GM23338 (cell line): ENCODE measurements at regions not wholly inside any gene's neighbourhood (a gene's known extent, or its start where the extent isn't known, plus 50 kb on each side); places are given as distances from the start of the nearest gene placed in this dataset.

Source experiments
- ATAC-seq: fragments of 200-7000 bp; cut with Tn5 transposase; 3 replicates; pipeline ENCODE4 v1.9.1; 2020
- DNase-seq: peaks from one replicate; pipeline ENCODE4 v3.0.0-alpha.2; 2015; ENCODE audit warnings: low spot score
- H2AFZ ChIP-seq: fragments of 200-600 bp; sonication (generic); 2 replicates; pipeline ENCODE4 v1.8.0; 2016; ENCODE audit warnings: antibody characterized with exemption, mild to moderate bottlenecking, moderate library complexity
- H3F3A ChIP-seq: fragments of 200-600 bp; sonication (generic); replicated peaks from 2 replicates; pipeline ENCODE4 v1.8.0; 2017; ENCODE audit warnings: antibody characterized with exemption, mixed run types, low read depth
- H3K27ac ChIP-seq: fragments of 200-600 bp; sonication (generic); 2 replicates; pipeline ENCODE4 v1.6.1; 2016; ENCODE audit warnings: low read depth
- H3K27me3 ChIP-seq: fragments of 200-600 bp; sonication (generic); 2 replicates; pipeline ENCODE4 v1.8.0; 2016; ENCODE audit warnings: mild to moderate bottlenecking, mixed run types, moderate library complexity; ENCODE audit not compliant: insufficient read depth
- H3K36me3 ChIP-seq: fragments of 200-600 bp; sonication (generic); 2 replicates; pipeline ENCODE4 v1.8.0; 2016; ENCODE audit warnings: mild to moderate bottlenecking; ENCODE audit not compliant: insufficient read depth
- H3K4me1 ChIP-seq: fragments of 200-600 bp; sonication (generic); 2 replicates; pipeline ENCODE4 v1.8.0; 2016; ENCODE audit warnings: mild to moderate bottlenecking, moderate library complexity; ENCODE audit not compliant: insufficient read depth
- H3K4me2 ChIP-seq: fragments of 200-600 bp; sonication (generic); 2 replicates; pipeline ENCODE4 v1.7.1; 2017; ENCODE audit warnings: mixed run types
- H3K4me3 ChIP-seq: fragments of 200-600 bp; sonication (generic); 2 replicates; pipeline ENCODE4 v1.6.1; 2016; ENCODE audit warnings: mixed run types
- H3K79me2 ChIP-seq: fragments of 200-600 bp; sonication (generic); replicated peaks from 2 replicates; pipeline ENCODE4 v1.8.0; 2017; ENCODE audit warnings: mild to moderate bottlenecking; ENCODE audit not compliant: insufficient read depth
- H3K9me2 ChIP-seq: fragments of 200-600 bp; sonication (generic); 2 replicates; pipeline ENCODE4 v1.8.0; 2017; ENCODE audit not compliant: insufficient read depth
- H4K20me1 ChIP-seq: fragments of 200-600 bp; sonication (generic); replicated peaks from 2 replicates; pipeline ENCODE4 v1.8.0; 2017; ENCODE audit warnings: mild to moderate bottlenecking; ENCODE audit not compliant: insufficient read depth
- H3K27ac Mint-ChIP-seq: 2 replicates; pipeline ENCODE4 v1.8.0; 2020; ENCODE audit warnings: inconsistent platforms, mild to moderate bottlenecking, moderate library complexity, mixed read lengths
- H3K27me3 Mint-ChIP-seq: 3 replicates; pipeline ENCODE4 v1.8.0; 2022; ENCODE audit warnings: low read depth, mild to moderate bottlenecking, moderate library complexity, mixed read lengths, inconsistent platforms; ENCODE audit not compliant: insufficient read depth, poor library complexity
- H3K36me3 Mint-ChIP-seq: 3 replicates; pipeline ENCODE4 v1.8.0; 2021; ENCODE audit warnings: low read depth, mild to moderate bottlenecking, inconsistent platforms, moderate library complexity, mixed read lengths
- H3K4me1 Mint-ChIP-seq: 3 replicates; pipeline ENCODE4 v1.8.0; 2020; ENCODE audit warnings: mild to moderate bottlenecking, inconsistent platforms, mixed read lengths
- H3K4me3 Mint-ChIP-seq: 3 replicates; pipeline ENCODE4 v1.8.0; 2021; ENCODE audit warnings: moderate library complexity, mild to moderate bottlenecking, inconsistent platforms, mixed read lengths
- H3K9me3 Mint-ChIP-seq: 3 replicates; pipeline ENCODE4 v1.8.0; 2020; ENCODE audit warnings: moderate library complexity, mild to moderate bottlenecking, inconsistent platforms, mixed read lengths
- CREB1 ChIP-seq: fragments of 250-450 bp; sonication (Bioruptor Pico); IDR thresholded peaks from 2 replicates; pipeline ENCODE4 v1.5.0; 2020; ENCODE audit warnings: low read depth, mild to moderate bottlenecking, moderate library complexity
- ETS1 ChIP-seq: IDR thresholded peaks from 2 replicates; pipeline ENCODE4 v1.6.1; 2016; ENCODE audit warnings: antibody characterized with exemption
- EZH2 ChIP-seq: fragments of 200-600 bp; sonication (generic); IDR thresholded peaks from one replicate; pipeline ENCODE4 v1.8.0; 2017; ENCODE audit warnings: antibody characterized with exemption, mild to moderate bottlenecking, low read depth; ENCODE audit not compliant: unreplicated experiment
- EZH2phosphoT487 ChIP-seq: fragments of 200-600 bp; sonication (generic); IDR thresholded peaks from one replicate; pipeline ENCODE4 v1.8.1; 2018; ENCODE audit warnings: antibody characterized with exemption; ENCODE audit not compliant: unreplicated experiment
- JUNB ChIP-seq: IDR thresholded peaks from one replicate; pipeline ENCODE4 v1.6.1; 2016; ENCODE audit warnings: antibody characterized with exemption; ENCODE audit not compliant: unreplicated experiment
- NANOG ChIP-seq: IDR thresholded peaks from 2 replicates; pipeline ENCODE4 v1.6.1; 2016; ENCODE audit warnings: antibody characterized with exemption, borderline replicate concordance
- POLR2AphosphoS5 ChIP-seq: IDR thresholded peaks from 2 replicates; pipeline ENCODE4 v1.6.1; 2016; ENCODE audit warnings: antibody characterized with exemption, low read depth
- REST ChIP-seq: IDR thresholded peaks from one replicate; pipeline ENCODE4 v1.6.1; 2018; ENCODE audit warnings: antibody characterized with exemption; ENCODE audit not compliant: unreplicated experiment
- STAT1 ChIP-seq: IDR thresholded peaks from one replicate; pipeline ENCODE4 v1.6.1; 2016; ENCODE audit warnings: antibody characterized with exemption; ENCODE audit not compliant: unreplicated experiment
- ZNF114 ChIP-seq: fragments of 250-450 bp; sonication (Bioruptor Pico); IDR thresholded peaks from 2 replicates; pipeline ENCODE4 v1.5.0; 2020; ENCODE audit warnings: mild to moderate bottlenecking, moderate library complexity
- ZNF331 ChIP-seq: fragments of 250-450 bp; sonication (Bioruptor Pico); IDR thresholded peaks from 2 replicates; pipeline ENCODE4 v1.5.0; 2020; ENCODE audit warnings: low read depth, mild to moderate bottlenecking, moderate library complexity
- ZNF462 ChIP-seq: fragments of 250-450 bp; sonication (Bioruptor Pico); IDR thresholded peaks from 2 replicates; pipeline ENCODE4 v1.5.0; 2020; ENCODE audit warnings: mild to moderate bottlenecking, moderate library complexity
- TF ChIP-seq, protein P1 (sequence below), 2 experiments: fragments of 200-600 bp in 1 of 2; sonication (generic) in 1 of 2; conservative IDR thresholded peaks; 2 replicates each; pipeline versions ENCODE4 v1.5.1 to v1.6.1; 2016 to 2017; ENCODE audit warnings: antibody characterized with exemption in 2 of 2, low read depth in 2 of 2, mild to moderate bottlenecking in 2 of 2, moderate library complexity in 1 of 2

DNA sequence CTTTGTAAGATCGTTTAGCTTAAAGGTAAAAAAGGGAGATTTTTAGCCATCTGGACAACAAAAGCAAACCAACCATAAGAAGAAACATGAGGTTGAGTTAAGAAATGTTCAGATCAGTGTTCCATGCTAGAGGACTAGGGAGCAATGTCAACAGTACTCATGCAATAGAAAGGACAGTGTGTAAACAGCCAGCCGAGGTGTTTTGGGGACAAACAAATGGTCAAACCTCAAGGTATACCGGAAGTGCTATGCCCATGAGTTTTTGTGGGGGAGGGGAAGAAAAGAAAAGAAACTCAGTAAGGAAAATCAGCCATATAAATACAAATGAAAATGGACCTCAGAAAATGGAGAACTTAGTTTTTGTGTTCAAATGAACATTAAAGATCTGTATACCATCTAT, 289.5 kb upstream of the GRM7 start:
- no peak overlapping the region for H3K4me2 ChIP-seq
- peaks cover 13% of the 10 kb centered on the region; the same call in 1 of the 2 replicates for H3K36me3 ChIP-seq
- H3K9me2 ChIP-seq, result no peaks in the 10 kb centered on the region
- no peak overlapping the region for H3K4me3 ChIP-seq
- no peak for ATAC-seq
- H3K27ac Mint-ChIP-seq, result no peak overlapping the region
- peaks cover 2% of the 10 kb centered on the region for H3K27me3 Mint-ChIP-seq
- H3K27ac ChIP-seq, result no peak overlapping the region
- H3K9me3 Mint-ChIP-seq, result peaks cover 57% of the 10 kb centered on the region
- no peak overlapping the region for H2AFZ ChIP-seq
- H3K27me3 ChIP-seq, result no peaks in the 10 kb centered on the region
- H4K20me1 ChIP-seq, result no peaks in the 10 kb centered on the region
- TF ChIP-seq EZH2phosphoT487, result no peak
- no peak for TF ChIP-seq ZNF331
- TF ChIP-seq EZH2, result no peak
- no peak for TF ChIP-seq NANOG
- no peak for TF ChIP-seq POLR2AphosphoS5
- no peak for TF ChIP-seq ZNF114 (CRISPR knock-in tag)
- no peak for TF ChIP-seq JUNB
- no peak for TF ChIP-seq CREB1 (CRISPR knock-in tag)
- TF ChIP-seq ETS1, result no peak
- TF ChIP-seq, protein P1, sequence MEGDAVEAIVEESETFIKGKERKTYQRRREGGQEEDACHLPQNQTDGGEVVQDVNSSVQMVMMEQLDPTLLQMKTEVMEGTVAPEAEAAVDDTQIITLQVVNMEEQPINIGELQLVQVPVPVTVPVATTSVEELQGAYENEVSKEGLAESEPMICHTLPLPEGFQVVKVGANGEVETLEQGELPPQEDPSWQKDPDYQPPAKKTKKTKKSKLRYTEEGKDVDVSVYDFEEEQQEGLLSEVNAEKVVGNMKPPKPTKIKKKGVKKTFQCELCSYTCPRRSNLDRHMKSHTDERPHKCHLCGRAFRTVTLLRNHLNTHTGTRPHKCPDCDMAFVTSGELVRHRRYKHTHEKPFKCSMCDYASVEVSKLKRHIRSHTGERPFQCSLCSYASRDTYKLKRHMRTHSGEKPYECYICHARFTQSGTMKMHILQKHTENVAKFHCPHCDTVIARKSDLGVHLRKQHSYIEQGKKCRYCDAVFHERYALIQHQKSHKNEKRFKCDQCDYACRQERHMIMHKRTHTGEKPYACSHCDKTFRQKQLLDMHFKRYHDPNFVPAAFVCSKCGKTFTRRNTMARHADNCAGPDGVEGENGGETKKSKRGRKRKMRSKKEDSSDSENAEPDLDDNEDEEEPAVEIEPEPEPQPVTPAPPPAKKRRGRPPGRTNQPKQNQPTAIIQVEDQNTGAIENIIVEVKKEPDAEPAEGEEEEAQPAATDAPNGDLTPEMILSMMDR (conservative IDR thresholded peaks at IDR 0.05; ENCODE audit: low read depth in 2 of 2), result no peak
- TF ChIP-seq STAT1, result no peak
- no peak for TF ChIP-seq REST
- TF ChIP-seq ZNF462 (CRISPR knock-in tag), result no peak
- H3K4me1 Mint-ChIP-seq, result no peaks in the 10 kb centered on the region
- no peak for DNase-seq
- no peaks in the 10 kb centered on the region for H3K4me1 ChIP-seq
- H3K79me2 ChIP-seq, result no peaks in the 10 kb centered on the region
- H3K36me3 Mint-ChIP-seq, result peaks cover 19% of the 10 kb centered on the region; the same call in 2 of the 3 replicates
- no peaks in the 10 kb centered on the region for H3F3A ChIP-seq
- H3K4me3 Mint-ChIP-seq, result no peak overlapping the region
